ENCODE measurements at regions not wholly inside any gene's neighbourhood (a gene's known extent, or its start where the extent isn't known, plus 50 kb on each side); places are given as distances from the start of the nearest gene placed in this dataset.
"Not testable (repeated sequence)": the region's sequence is repeated elsewhere in the genome, so short reads cannot be mapped to it uniquely, and the experiment has no call there.

DNA sequence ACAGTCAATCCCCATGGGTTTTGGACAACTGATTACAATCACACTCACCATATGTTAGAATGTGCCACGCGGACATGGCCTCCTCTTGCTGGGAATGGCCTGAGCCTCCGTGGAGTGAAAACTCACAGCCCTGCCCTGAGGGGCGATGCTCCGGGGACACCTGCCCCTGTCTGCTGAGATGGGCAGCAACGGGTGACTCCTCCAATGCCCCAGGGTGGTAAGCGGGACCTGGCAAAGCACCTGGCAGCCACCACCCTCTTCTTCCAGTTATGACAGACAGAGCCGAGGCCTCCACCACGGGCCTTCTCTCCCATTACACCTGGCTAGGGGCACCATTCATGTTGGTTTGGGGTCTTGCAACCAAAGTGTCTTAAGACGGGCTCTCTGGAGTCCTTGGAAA is 94.9 kb upstream of the COL5A1 start:
- no peak for DNase-seq (ENCODE audit: low spot score)

- DNase-seq (ENCODE audit: low spot score): no peak
Observed at GRCh38 chr9:134547161-134548100, 94.2 kb upstream of the COL5A1 start.

GRCh38 chr9:134548185-134548584 is 93.4 kb upstream of the COL5A1 start:
- DNase-seq (ENCODE audit: low spot score): no peak

GRCh38 chr9:134548618-134549017 is 93.0 kb upstream of the COL5A1 start:
- no peak for DNase-seq (ENCODE audit: low spot score)

GRCh38 chr9:134549336-134549735 is 92.3 kb upstream of the COL5A1 start:
- DNase-seq (ENCODE audit: low spot score): no peak

- not testable (repeated sequence) for DNase-seq (ENCODE audit: low spot score)
Observed at GRCh38 chr9:134550081-134550480, 91.5 kb upstream of the COL5A1 start.

- no peak for DNase-seq (ENCODE audit: low spot score)
Observed at GRCh38 chr9:134550584-134550983, 91.0 kb upstream of the COL5A1 start.

DNA sequence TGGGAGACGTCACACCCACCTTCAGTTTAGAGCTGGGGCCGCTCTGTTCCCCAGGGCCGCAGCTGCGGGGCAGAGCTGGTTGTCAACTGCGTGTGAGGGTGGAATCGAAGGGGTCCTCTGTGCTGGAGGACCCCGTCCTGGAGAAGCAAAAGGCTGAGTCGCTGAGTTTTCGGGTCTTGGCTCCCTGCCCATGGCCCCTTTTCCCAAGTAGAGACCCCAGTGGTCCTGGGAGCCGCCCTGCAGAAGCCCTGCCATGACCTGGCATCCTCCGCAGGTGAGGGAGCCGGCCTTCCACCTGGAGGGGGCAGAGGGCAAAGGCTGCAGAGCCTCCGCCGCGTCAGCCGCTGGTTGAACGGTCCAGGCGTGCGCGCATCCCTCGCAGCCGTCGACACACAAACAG is 90.4 kb upstream of the COL5A1 start:
- no peak for DNase-seq (ENCODE audit: low spot score)

DNA sequence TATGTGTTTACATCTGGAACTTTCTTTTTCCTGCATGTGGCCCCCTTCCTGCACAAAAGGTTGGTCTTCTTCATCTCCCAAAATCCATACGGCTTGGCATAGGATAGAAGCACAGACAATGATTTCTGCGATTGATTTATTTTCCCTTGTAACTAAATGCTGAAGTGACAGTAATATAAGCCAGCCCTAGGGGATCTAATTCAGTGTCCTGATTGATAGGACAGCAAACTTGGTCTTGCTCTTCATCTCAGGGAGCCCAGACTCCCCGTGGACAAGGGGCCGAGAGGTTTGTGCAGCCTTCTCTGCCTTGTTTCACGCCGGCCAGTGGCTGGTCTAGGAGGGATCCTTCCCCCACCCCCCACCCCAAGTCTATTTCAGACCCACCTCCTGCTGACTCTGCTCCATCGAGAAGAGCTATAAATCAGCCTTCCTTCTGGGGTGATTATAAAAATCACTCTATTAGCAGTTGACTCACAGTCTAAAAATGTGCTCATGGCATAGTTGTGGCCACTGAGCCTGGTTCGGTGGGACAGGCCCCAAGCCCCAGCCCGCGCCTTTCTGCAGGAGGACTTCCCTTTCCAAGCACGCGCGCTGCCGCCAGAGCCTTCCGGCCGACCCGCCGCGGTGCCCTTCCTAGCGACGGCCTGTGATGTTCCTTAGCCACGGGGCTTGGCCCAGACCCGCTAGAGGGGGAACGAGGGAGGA is 89.8 kb upstream of the COL5A1 start:
- no peak for DNase-seq (ENCODE audit: low spot score)

GRCh38 chr9:134552349-134552990 is 89.1 kb upstream of the COL5A1 start:
- DNase-seq (ENCODE audit: low spot score): no peak

GRCh38 chr9:134553061-134553891 is 88.3 kb upstream of the COL5A1 start:
- DNase-seq (ENCODE audit: low spot score): no peak

DNA sequence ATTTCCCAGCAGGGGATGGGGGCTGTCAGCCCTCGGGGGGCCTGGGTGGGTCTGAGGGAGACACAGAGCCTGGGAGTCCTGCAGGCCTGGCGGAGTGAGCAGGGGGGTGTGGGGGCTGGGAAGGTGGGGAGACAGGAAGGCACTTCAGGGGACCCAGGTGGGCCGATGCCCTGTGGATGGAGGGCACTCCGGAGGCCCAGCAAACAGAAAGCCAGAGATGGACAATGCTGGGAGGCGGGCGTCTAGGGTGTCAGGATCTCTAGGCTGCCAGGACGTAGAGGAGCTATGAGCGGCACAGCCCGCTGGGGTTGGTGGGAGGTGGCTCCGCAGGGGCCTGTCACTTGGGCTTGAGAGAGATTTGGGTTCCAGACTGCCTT is 87.6 kb upstream of the COL5A1 start:
- no peak for DNase-seq (ENCODE audit: low spot score)

GRCh38 chr9:134554373-134555093 is 87.1 kb upstream of the COL5A1 start:
- no peak for DNase-seq (ENCODE audit: low spot score)

DNA sequence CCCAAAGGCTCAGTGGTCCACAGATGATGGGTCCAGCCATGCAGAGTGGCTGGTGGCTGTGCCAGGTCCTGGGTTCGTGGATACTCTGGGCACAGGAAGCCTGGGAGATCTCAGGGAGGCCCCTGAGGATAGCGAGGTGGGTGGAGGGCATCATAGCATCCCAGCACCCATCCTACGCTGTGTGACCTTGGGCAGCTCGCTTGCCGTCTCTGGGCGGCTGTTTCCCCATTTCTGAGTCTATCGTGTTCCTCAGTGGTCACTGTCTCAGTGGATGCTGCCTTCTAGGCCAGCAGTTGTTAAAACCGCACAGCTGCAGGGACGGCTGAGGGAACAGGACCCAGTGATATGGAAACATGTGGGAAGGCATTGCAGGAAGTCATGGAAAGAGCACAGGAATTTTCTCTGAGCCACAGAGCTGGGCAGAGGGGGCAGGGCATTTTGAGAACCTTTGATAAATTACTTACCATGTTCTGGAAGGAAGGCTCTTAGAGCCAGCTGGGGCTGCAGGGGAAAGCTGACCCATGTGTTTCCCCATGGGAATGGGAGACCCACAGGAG is 86.4 kb upstream of the COL5A1 start:
- DNase-seq (ENCODE audit: low spot score): no peak

- no peak for DNase-seq (ENCODE audit: low spot score)
Observed at GRCh38 chr9:134556531-134557068, 85.0 kb upstream of the COL5A1 start.

GRCh38 chr9:134557331-134557730 is 84.3 kb upstream of the COL5A1 start:
- DNase-seq (ENCODE audit: low spot score): no peak

- no peak for DNase-seq (ENCODE audit: low spot score)
Observed at GRCh38 chr9:134558124-134558905, 83.3 kb upstream of the COL5A1 start.

DNA sequence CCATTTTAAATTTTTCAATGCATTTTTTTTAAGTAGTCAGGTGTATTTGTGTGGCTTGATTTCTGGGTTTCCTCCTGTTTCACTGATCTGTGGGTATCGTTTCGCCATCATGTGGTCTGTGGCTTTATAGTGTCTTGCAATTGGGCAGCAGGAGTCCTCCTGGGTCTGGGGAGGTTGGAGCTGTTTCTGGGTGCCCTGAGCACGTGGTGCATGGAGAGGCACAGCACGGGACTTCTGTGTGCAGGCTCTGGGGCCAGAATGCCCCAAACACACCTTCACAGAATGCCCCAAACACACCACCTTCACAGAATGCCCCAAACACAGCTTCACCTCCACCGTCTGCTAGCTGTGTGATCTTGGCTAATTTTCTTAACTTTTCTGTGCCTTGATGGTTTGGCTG is 82.6 kb upstream of the COL5A1 start:
- DNase-seq (ENCODE audit: low spot score): no peak

GRCh38 chr9:134560206-134560605 is 81.4 kb upstream of the COL5A1 start:
- DNase-seq (ENCODE audit: low spot score): no peak

DNA sequence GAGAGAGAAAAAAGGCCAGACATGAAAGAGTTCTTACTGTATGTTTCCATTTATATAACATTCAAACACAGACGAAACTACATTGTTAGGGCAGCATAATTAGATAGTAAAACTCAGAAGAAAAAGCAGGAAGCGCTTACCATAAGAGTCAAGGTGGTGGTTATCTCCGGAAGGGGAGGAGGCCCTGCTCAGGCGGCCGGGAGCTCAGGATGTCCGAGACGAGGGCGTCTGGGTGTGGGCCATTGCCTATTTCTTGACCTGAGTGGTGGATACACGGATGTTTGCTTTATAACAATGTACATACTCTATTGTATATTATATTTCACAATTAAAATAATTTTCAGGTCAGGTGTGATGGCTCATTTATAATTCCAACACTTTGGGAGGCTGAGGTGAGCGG is 80.9 kb upstream of the COL5A1 start:
- no peak for DNase-seq (ENCODE audit: low spot score)
